Karpas-422 (cell line): ENCODE measurements at regions not wholly inside any gene's neighbourhood (a gene's known extent, or its start where the extent isn't known, plus 50 kb on each side); places are given as distances from the start of the nearest gene placed in this dataset.
"Not testable (repeated sequence)": the region's sequence is repeated elsewhere in the genome, so short reads cannot be mapped to it uniquely, and the experiment has no call there.

ENCODE experiments used
- DNase-seq: peaks from one replicate; pipeline ENCODE4 v3.0.0-alpha.2; 2015
- H2AFZ ChIP-seq: fragments of 200-600 bp; sonication (generic); 2 replicates; pipeline ENCODE4 v1.6.1; 2014; ENCODE audit warnings: antibody characterized with exemption, low read length, mixed read lengths
- H3K27ac ChIP-seq: fragments of 200-600 bp; sonication (generic); 2 replicates; pipeline ENCODE4 v1.5.1; 2014; ENCODE audit warnings: mild to moderate bottlenecking, low read length, moderate library complexity
- H3K27me3 ChIP-seq: fragments of 200-600 bp; sonication (generic); 2 replicates; pipeline ENCODE4 v1.6.1; 2014; ENCODE audit warnings: low read length, mixed read lengths
- H3K36me3 ChIP-seq: fragments of 200-600 bp; sonication (generic); 2 replicates; pipeline ENCODE4 v1.6.1; 2014; ENCODE audit warnings: low read length, mixed read lengths; ENCODE audit not compliant: insufficient read depth
- H3K4me1 ChIP-seq: fragments of 200-600 bp; sonication (generic); 2 replicates; pipeline ENCODE4 v1.6.1; 2014; ENCODE audit warnings: mild to moderate bottlenecking, low read length, mixed read lengths
- H3K4me2 ChIP-seq: fragments of 200-600 bp; sonication (generic); 2 replicates; pipeline ENCODE4 v1.6.1; 2014; ENCODE audit warnings: low read length, low read depth, mild to moderate bottlenecking; ENCODE audit not compliant: poor library complexity, severe bottlenecking
- H3K4me3 ChIP-seq: fragments of 200-600 bp; sonication (generic); 2 replicates; pipeline ENCODE4 v1.5.1; 2014; ENCODE audit warnings: mild to moderate bottlenecking, antibody characterized with exemption, low read length, mixed read lengths
- H3K79me2 ChIP-seq: fragments of 200-600 bp; sonication (generic); 2 replicates; pipeline ENCODE4 v1.6.1; 2014; ENCODE audit warnings: mild to moderate bottlenecking, low read length, mixed read lengths
- H3K9ac ChIP-seq: fragments of 200-600 bp; sonication (generic); 2 replicates; pipeline ENCODE4 v1.6.0; 2014; ENCODE audit warnings: low read length
- H3K9me2 ChIP-seq: fragments of 200-600 bp; sonication (generic), shearing (Covaris generic); replicated peaks from 2 replicates; pipeline ENCODE4 v1.6.0; 2014; ENCODE audit warnings: mild to moderate bottlenecking, low read length, moderate library complexity; ENCODE audit not compliant: insufficient read depth
- H3K9me3 ChIP-seq: fragments of 300-700, 200-600 bp; sonication (generic); 2 replicates; pipeline ENCODE4 v1.6.1; 2014; ENCODE audit warnings: low read length, mixed read lengths
- H4K20me1 ChIP-seq: fragments of 200-600 bp; sonication (generic); 2 replicates; pipeline ENCODE4 v1.6.1; 2014; ENCODE audit warnings: mild to moderate bottlenecking, antibody characterized with exemption, low read length, low read depth; ENCODE audit not compliant: insufficient read depth

DNA sequence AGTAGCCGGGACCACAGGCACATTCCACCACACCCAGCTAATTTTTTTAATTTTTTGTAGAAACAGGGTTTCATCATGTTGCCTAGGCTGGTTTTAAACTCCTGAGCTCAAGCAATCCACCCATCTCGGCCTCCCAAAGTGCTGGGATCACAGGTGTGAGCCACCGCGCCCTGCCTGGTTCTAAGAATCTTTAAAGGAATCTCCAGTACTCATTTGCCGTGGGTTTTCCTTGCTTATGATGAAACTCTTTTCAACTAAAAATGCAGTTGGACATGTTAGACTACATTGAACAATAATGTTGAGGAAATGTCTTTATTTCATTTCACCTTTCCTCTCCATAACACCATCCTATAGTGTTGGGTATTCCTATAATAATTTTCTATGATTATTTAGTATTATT, 121.6 kb downstream of the ZNF281 start:
- Histone ChIP-seq H3K4me2 (no peak overlapping the region), H3K9me3 (no peaks in the 10 kb centered on the region), H3K9me2 (no peaks in the 10 kb centered on the region), H3K9ac (no peak overlapping the region), H3K27ac (no peak overlapping the region), H3K79me2 (no peaks in the 10 kb centered on the region), H2AFZ (no peak overlapping the region), H3K27me3 (no peaks in the 10 kb centered on the region), H3K36me3 (no peaks in the 10 kb centered on the region), H4K20me1 (no peaks in the 10 kb centered on the region), H3K4me1 (peaks cover 16% of the 10 kb centered on the region), H3K4me3 (no peak overlapping the region)
- DNase-seq, result no peak

DNA sequence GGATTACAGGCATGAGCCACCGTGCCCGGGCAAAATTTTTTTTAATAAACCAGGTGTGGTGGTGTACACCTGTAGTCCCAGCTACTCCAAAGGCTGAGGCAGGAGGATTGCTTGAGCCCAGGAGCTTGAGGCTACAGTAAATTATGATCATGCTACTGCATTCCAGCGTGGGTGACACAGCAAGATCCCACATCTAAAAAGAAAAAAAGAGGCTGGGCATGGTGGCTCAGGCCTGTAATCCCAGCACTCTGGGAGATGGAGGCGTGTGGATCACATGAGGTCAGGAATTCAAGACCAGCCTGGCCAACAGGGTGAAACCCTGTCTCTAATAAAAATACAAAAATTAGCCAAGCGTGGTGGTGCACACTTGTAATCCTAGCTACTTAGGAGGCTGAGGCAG, 125.6 kb downstream of the ZNF281 start:
- peaks cover 11% of the 10 kb centered on the region for H3K4me1 ChIP-seq
- not testable (repeated sequence) for H3K27ac ChIP-seq, H3K9me2 ChIP-seq, H3K9ac ChIP-seq, H3K4me2 ChIP-seq, H4K20me1 ChIP-seq, H3K9me3 ChIP-seq, H3K4me3 ChIP-seq, DNase-seq, H3K79me2 ChIP-seq, H2AFZ ChIP-seq, H3K36me3 ChIP-seq, H3K27me3 ChIP-seq

DNA sequence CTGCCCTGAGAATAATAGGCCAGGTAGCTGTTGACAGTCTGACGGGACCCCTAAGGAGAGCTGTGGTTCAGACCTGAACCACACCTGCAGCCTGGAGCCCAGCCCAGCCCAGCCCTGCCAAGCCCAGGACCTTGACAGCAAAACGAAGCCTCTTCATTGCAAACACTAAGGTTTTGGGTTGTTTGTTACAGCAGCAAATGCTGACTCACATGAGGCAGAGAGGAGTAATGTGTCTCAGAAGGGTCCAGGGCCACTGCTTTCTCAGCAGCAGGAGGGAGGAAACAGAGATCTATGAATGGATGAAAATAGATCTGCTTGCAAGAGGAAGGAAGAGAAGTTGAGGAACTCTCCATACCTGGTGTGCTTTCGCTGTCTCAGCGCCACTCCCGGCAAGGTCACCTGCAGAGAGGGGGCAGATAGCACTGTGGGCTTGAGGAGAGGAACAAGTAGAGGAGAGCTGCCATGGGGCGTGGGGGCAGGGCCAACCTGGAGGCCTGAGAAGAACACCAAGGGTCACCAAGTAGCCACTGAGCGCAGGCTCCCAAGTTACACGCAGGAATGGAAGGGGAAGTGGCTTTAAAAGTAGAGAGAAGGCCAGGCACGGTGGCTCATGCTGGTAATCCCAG, 127.2 kb downstream of the ZNF281 start:
- Histone ChIP-seq H3K9ac (no peak overlapping the region), H3K36me3 (no peaks in the 10 kb centered on the region), H3K4me1 (peaks cover 11% of the 10 kb centered on the region), H3K9me3 (peaks cover 4% of the 10 kb centered on the region; the same call in 1 of the 2 replicates), H3K27ac (no peak overlapping the region), H4K20me1 (no peaks in the 10 kb centered on the region), H2AFZ (no peak overlapping the region), H3K4me2 (no peak overlapping the region), H3K79me2 (no peaks in the 10 kb centered on the region), H3K9me2 (no peaks in the 10 kb centered on the region), H3K4me3 (no peak overlapping the region), H3K27me3 (no peaks in the 10 kb centered on the region)
- DNase-seq, result no peak

DNA sequence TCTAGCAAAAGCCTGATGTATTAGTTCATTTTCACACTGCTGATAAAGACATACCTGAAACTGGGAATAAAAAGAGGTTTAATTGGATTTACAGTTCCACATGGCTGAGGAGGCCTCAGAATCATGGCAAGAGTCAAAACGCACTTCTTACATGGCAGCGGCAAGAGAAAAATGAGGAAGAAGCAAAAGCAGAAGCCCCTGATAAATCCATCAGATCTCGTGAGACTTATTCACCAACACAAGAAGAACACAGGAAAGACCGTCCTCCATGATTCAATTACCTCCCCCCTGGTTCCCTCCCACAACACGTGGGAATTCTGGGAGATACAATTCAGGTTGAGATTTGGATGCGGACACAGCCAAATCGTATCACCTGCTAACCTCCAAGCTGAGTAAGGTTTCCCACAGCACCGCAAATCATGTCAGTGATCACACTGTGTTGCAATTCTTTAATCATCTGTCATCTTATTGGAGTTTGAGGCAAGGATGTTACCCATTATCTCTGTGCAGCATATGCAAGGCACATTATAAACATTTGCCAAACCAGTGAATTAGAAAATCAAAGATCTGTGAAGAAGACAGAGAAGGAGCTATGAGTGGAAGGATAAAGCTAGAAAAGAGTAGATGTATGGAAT, 128.5 kb downstream of the ZNF281 start:
- Histone ChIP-seq H3K27ac (no peak overlapping the region), H3K27me3 (no peaks in the 10 kb centered on the region), H3K9ac (no peak overlapping the region), H3K4me2 (no peak overlapping the region), H3K4me3 (no peak overlapping the region), H3K9me3 (peaks cover 4% of the 10 kb centered on the region; the same call in 1 of the 2 replicates), H2AFZ (no peak overlapping the region), H3K4me1 (peaks cover 9% of the 10 kb centered on the region), H3K9me2 (no peaks in the 10 kb centered on the region), H4K20me1 (no peaks in the 10 kb centered on the region), H3K79me2 (no peaks in the 10 kb centered on the region), H3K36me3 (no peaks in the 10 kb centered on the region)
- DNase-seq, result no peak

DNA sequence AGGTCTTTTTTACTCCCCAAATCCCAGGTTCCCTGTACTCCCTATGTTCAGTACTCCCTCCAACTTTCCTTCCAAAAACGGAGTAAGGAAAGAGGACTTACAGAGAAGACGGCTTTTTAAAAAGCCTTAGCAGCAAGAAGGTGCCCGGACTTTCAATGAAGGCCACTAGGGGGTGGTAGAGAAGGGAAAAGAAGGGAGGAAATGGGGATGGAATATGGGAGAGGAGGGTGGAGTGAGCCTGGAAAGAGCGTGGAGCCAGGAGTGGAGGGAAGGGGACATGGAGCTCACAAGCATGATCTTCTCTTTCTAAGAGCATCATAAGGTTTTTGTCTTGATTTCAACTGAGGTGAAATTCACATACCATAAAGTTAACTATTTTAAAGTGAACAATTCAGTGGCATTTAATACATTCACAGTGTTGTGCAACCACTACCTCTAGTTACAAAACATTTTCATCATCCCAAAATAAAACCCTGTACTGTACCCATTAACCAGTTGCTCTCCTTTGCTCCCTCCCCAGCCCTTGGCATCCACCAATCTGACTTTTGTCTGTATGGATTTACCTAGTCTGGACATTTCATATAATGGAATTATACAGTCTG, 129.9 kb downstream of the ZNF281 start:
- H3K27ac ChIP-seq, result no peak overlapping the region
- DNase-seq, result peak; percentile 63

DNA sequence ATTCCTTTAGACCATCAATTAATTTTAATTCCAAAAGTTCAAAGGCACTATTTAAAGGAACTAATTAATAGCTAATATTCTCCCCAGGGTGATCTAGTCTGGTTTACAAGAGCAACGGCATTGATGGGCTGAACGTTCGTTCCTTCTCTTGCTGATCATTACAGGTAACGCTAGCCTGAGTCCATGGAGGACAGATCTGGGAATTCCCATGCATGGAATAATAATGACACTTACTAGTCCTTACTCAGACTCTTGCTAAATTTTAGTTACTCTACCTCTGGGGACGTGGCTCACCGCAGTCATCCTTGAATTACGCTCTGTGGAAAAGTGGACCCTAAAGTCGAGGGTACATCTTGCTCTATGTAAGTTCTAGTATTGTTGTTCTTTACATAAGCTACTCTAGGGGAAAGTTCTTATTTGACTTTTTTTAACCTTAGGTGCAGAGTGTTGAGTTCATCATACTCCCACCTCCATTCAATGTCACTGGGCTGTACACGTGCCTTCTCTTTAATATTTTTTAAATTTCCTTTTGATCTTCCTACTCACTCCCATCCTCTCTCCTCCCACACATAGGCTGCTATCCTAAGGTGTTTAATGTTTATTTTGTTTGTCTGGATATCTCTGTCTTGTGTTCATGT, 133.9 kb downstream of the ZNF281 start:
- no peaks in the 10 kb centered on the region for H3K4me1 ChIP-seq
- no peak for DNase-seq
- H3K9me3 ChIP-seq, result peaks cover 4% of the 10 kb centered on the region; the same call in 1 of the 2 replicates
- no peaks in the 10 kb centered on the region for H3K9me2 ChIP-seq
- H3K9ac ChIP-seq, result no peak overlapping the region
- no peak overlapping the region for H3K4me3 ChIP-seq
- H3K79me2 ChIP-seq, result no peaks in the 10 kb centered on the region
- H3K27me3 ChIP-seq, result no peaks in the 10 kb centered on the region
- H2AFZ ChIP-seq, result no peak overlapping the region
- H3K36me3 ChIP-seq, result no peaks in the 10 kb centered on the region
- H3K27ac ChIP-seq, result no peak overlapping the region
- no peaks in the 10 kb centered on the region for H4K20me1 ChIP-seq
- H3K4me2 ChIP-seq, result no peak overlapping the region

More for the DNA sequence above, 129.9 kb downstream of the ZNF281 start:
- Histone ChIP-seq H2AFZ (no peak overlapping the region), H3K27me3 (no peaks in the 10 kb centered on the region), H4K20me1 (no peaks in the 10 kb centered on the region), H3K9me3 (peaks cover 4% of the 10 kb centered on the region; the same call in 1 of the 2 replicates), H3K4me3 (no peak overlapping the region), H3K9ac (no peak overlapping the region), H3K4me1 (no peaks in the 10 kb centered on the region), H3K9me2 (no peaks in the 10 kb centered on the region), H3K36me3 (no peaks in the 10 kb centered on the region), H3K79me2 (no peaks in the 10 kb centered on the region), H3K4me2 (no peak overlapping the region)

DNA sequence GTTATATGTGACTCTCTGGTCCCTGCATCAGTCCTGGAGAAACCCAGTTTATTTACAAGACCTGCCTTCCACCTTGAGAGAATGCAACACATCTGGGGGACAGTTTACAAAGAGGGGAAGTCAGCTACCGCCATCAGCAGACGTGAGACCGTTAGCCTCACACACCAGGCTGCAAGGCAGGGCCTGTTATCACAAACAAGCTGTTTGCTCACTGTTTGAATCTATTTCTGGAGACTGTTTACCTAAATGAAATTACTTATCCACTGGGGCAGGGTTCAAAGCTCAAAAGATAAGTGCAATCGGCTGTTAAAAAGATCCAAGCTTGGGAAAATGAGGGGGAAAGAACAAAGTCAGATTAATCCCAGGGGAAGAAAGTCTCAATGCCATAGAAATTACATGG, 134.4 kb downstream of the ZNF281 start:
- no peaks in the 10 kb centered on the region for H3K9me2 ChIP-seq
- H3K27ac ChIP-seq, result no peak overlapping the region
- H3K79me2 ChIP-seq, result no peaks in the 10 kb centered on the region
- no peaks in the 10 kb centered on the region for H3K27me3 ChIP-seq
- H3K4me1 ChIP-seq, result no peaks in the 10 kb centered on the region
- H4K20me1 ChIP-seq, result no peaks in the 10 kb centered on the region
- no peak overlapping the region for H3K9ac ChIP-seq
- no peak for DNase-seq
- H3K4me3 ChIP-seq, result no peak overlapping the region
- H3K9me3 ChIP-seq, result peaks cover 3% of the 10 kb centered on the region; the same call in 1 of the 2 replicates
- no peak overlapping the region for H3K4me2 ChIP-seq
- no peaks in the 10 kb centered on the region for H3K36me3 ChIP-seq
- H2AFZ ChIP-seq, result no peak overlapping the region

DNA sequence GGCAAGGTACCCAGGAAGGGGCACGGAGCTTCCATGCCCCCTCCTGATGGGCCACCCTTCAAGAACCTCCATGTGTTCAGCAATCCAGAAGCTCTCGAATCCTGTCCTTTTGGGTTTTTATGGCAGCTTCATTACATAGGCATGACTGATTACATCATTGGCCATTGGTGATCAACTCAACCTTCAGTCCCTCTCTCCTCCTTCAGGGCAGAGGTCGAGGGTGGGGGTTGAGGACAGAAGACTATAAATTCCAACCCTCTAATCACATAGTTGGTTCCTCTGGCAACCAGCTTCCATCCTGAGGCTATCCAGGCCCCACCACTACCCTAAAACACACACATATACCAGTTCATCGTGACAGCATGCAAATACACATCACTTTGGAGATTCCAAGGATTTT, 135.7 kb downstream of the ZNF281 start:
- Histone ChIP-seq H3K4me2 (no peak overlapping the region), H3K9me3 (no peaks in the 10 kb centered on the region), H3K4me3 (no peak overlapping the region), H3K79me2 (no peaks in the 10 kb centered on the region), H3K4me1 (no peaks in the 10 kb centered on the region), H3K27me3 (no peaks in the 10 kb centered on the region), H3K9ac (no peak overlapping the region), H3K9me2 (no peaks in the 10 kb centered on the region), H3K27ac (no peak overlapping the region), H3K36me3 (no peaks in the 10 kb centered on the region), H4K20me1 (no peaks in the 10 kb centered on the region), H2AFZ (no peak overlapping the region)
- DNase-seq, result no peak
